Type B pancreatic cell (in vitro differentiated cells): ENCODE measurements at regions not wholly inside any gene's neighbourhood (a gene's known extent, or its start where the extent isn't known, plus 50 kb on each side); places are given as distances from the start of the nearest gene placed in this dataset.

Source experiments
- DNase-seq: peaks from one replicate; pipeline ENCODE4 v3.0.0; 2021; ENCODE audit warnings: mixed read lengths; ENCODE audit not compliant: unreplicated experiment; ENCODE audit errors: extremely low spot score
- H3K27ac Mint-ChIP-seq: 2 replicates; pipeline ENCODE4 v1.8.0; 2021; ENCODE audit warnings: mild to moderate bottlenecking, mixed read lengths
- H3K27me3 Mint-ChIP-seq: 2 replicates; pipeline ENCODE4 v1.8.0; 2021; ENCODE audit warnings: mixed read lengths
- H3K36me3 Mint-ChIP-seq: 2 replicates; pipeline ENCODE4 v1.8.0; 2021; ENCODE audit warnings: mixed read lengths
- H3K4me1 Mint-ChIP-seq: one replicate; pipeline ENCODE4 v1.8.0; 2021; ENCODE audit warnings: mixed read lengths; ENCODE audit not compliant: unreplicated experiment
- H3K4me3 Mint-ChIP-seq: 2 replicates; pipeline ENCODE4 v1.8.0; 2021; ENCODE audit warnings: mild to moderate bottlenecking, mixed read lengths
- H3K9me3 Mint-ChIP-seq: 2 replicates; pipeline ENCODE4 v1.8.0; 2021; ENCODE audit warnings: mixed read lengths
- CTCF ChIP-seq: fragments of 200-600 bp; sonication (generic); conservative IDR thresholded peaks from 2 replicates; pipeline ENCODE4 v1.5.0; 2021; ENCODE audit warnings: antibody characterized with exemption, mild to moderate bottlenecking

- Mint-ChIP-seq H3K27me3 (no peaks in the 10 kb centered on the region), H3K36me3 (peaks cover 6% of the 10 kb centered on the region), H3K9me3 (peaks cover 5% of the 10 kb centered on the region), H3K27ac (no peak overlapping the region), H3K4me3 (no peak overlapping the region), H3K4me1 (no peaks in the 10 kb centered on the region)
- DNase-seq, result no peak
- no peak for TF ChIP-seq CTCF
Observed at GRCh38 chr6:144606083-144606482, 320.9 kb downstream of the UTRN start.

- DNase-seq, result no peak
- Mint-ChIP-seq H3K4me1 (no peaks in the 10 kb centered on the region), H3K9me3 (no peaks in the 10 kb centered on the region), H3K27ac (no peak overlapping the region), H3K36me3 (no peaks in the 10 kb centered on the region), H3K4me3 (no peak overlapping the region), H3K27me3 (no peaks in the 10 kb centered on the region)
- no peak for TF ChIP-seq CTCF
Observed at GRCh38 chr6:144607998-144608735, 323.0 kb downstream of the UTRN start.

DNA sequence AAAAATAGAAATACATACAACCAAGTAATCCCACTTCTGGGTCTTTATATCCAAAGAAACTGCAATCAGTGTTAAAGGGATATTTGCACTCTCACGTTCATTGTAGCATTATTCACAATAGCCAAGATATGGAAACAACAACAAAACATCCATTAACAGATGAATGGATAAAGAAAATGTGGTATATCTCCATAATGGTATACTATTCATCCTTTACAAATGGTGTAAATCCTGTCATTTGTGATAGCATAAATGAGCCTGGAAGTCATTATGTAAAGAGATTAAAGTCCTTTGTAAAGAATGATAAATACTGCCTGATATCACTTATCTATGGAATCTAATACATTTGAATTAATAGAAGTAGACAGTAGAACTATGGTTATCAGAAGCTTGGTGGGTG lies 327.7 kb downstream of the UTRN start:
- no peak overlapping the region for H3K4me3 Mint-ChIP-seq
- no peaks in the 10 kb centered on the region for H3K9me3 Mint-ChIP-seq
- no peaks in the 10 kb centered on the region for H3K4me1 Mint-ChIP-seq
- H3K27me3 Mint-ChIP-seq, result no peaks in the 10 kb centered on the region
- H3K27ac Mint-ChIP-seq, result no peak overlapping the region
- TF ChIP-seq CTCF, result no peak
- DNase-seq, result no peak
- H3K36me3 Mint-ChIP-seq, result no peaks in the 10 kb centered on the region

DNA sequence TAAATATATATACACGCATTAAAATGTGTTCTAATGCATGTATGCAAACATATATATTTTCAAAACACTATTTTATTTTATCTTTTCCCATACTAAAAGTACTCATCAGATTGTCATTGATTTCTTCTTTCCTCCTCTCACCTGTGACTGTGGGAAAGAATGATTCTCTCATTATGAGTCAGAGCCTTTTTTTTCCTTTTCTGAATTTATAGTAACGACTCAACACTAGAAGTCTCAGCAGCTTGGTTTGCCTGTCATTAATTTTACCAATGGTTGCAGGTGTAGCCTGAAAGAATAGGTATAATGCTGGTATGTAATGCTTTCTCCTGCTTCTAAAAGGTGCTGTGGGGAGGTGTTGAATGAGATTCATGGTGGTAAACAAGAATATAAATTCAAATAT lies 328.7 kb downstream of the UTRN start:
- no peaks in the 10 kb centered on the region for H3K4me1 Mint-ChIP-seq
- H3K9me3 Mint-ChIP-seq, result no peaks in the 10 kb centered on the region
- H3K27ac Mint-ChIP-seq, result no peak overlapping the region
- H3K27me3 Mint-ChIP-seq, result no peaks in the 10 kb centered on the region
- no peaks in the 10 kb centered on the region for H3K36me3 Mint-ChIP-seq
- no peak for DNase-seq
- H3K4me3 Mint-ChIP-seq, result no peak overlapping the region
- no peak for TF ChIP-seq CTCF

GRCh38 chr6:144615870-144616269 lies 330.7 kb downstream of the UTRN start:
- Mint-ChIP-seq H3K4me3 (no peak overlapping the region), H3K27me3 (no peaks in the 10 kb centered on the region), H3K4me1 (no peaks in the 10 kb centered on the region), H3K36me3 (no peaks in the 10 kb centered on the region), H3K27ac (no peak overlapping the region), H3K9me3 (no peaks in the 10 kb centered on the region)
- TF ChIP-seq CTCF, result no peak
- DNase-seq, result no peak

GRCh38 chr6:144617191-144617590 lies 332.1 kb downstream of the UTRN start:
- TF ChIP-seq CTCF, result no peak
- H3K4me3 Mint-ChIP-seq, result no peak overlapping the region
- no peak for DNase-seq
- no peaks in the 10 kb centered on the region for H3K9me3 Mint-ChIP-seq
- H3K4me1 Mint-ChIP-seq, result no peaks in the 10 kb centered on the region
- no peaks in the 10 kb centered on the region for H3K27me3 Mint-ChIP-seq
- no peaks in the 10 kb centered on the region for H3K36me3 Mint-ChIP-seq
- H3K27ac Mint-ChIP-seq, result no peak overlapping the region
